ENCODE measurements at regions not wholly inside any gene's neighbourhood (a gene's known extent, or its start where the extent isn't known, plus 50 kb on each side); places are given as distances from the start of the nearest gene placed in this dataset.

GRCh38 chr10:36198322-36198721 is 556.2 kb upstream of the FZD8 start:
- no peaks in the 10 kb centered on the region for H3K27me3 ChIP-seq (ENCODE audit: insufficient read depth, low read length)
- no peak overlapping the region for H3K4me3 ChIP-seq (replicated peaks in 1 of 2; ENCODE audit: low read depth in 1 of 2, low read length in 2 of 2)
- H3K9me2 ChIP-seq (ENCODE audit: insufficient read depth), result no peaks in the 10 kb centered on the region
- ChIA-PET CTCF (no interaction called here), RAD21 (ENCODE audit: low non-redundant PET in 1 of 2, low total read pairs in 2 of 2, uncharacterized antibody in 2 of 2, unreplicated experiment in 2 of 2) (no interaction called here), POLR2A (no interaction called here)
- no peak for DNase-seq (ENCODE audit: low read depth, low spot score)
- H3K36me3 ChIP-seq (ENCODE audit: control insufficient read depth in 1 of 2, insufficient read depth in 2 of 2, low read length in 2 of 2), result no peaks in the 10 kb centered on the region
- no peak for TF ChIP-seq TCF7L2 (IDR thresholded peaks at IDR 0.05; ENCODE audit: borderline replicate concordance, extremely low read depth, insufficient read depth, insufficient read length)
- TF ChIP-seq SRF (IDR thresholded peaks at IDR 0.05; ENCODE audit: low read depth), result no peak
- no peak for TF ChIP-seq RAD21 (IDR thresholded peaks at IDR 0.05; ENCODE audit: low read depth)
- no peak for TF ChIP-seq CTCF (IDR thresholded peaks at IDR 0.05 in 2 of 3, conservative IDR thresholded peaks at IDR 0.05 in 1 of 3; ENCODE audit: borderline replicate concordance in 1 of 3, insufficient read depth in 1 of 3, low read depth in 2 of 3, low read length in 2 of 3)
- TF ChIP-seq ZNF274 (IDR thresholded peaks at IDR 0.05; ENCODE audit: low read depth, low read length), result no peak
- TF ChIP-seq ATF3 (IDR thresholded peaks at IDR 0.05), result no peak
- TF ChIP-seq SIN3A (IDR thresholded peaks at IDR 0.05; ENCODE audit: low read depth), result no peak
- TF ChIP-seq POLR2AphosphoS5 (IDR thresholded peaks at IDR 0.05; ENCODE audit: low read depth, low read length), result no peak
- TF ChIP-seq SP1 (IDR thresholded peaks at IDR 0.05; ENCODE audit: low read depth), result no peak
- intact Hi-C loops (cut with micrococcal nuclease), result no loop called here
- ATAC-seq, result no peak
- H3K4me2 ChIP-seq (ENCODE audit: low read length), result no peak overlapping the region
- H3K27ac ChIP-seq (ENCODE audit: low read depth, low read length), result no peak overlapping the region
- H3K9ac ChIP-seq (ENCODE audit: low read length), result no peak overlapping the region
- BruUV-seq (replicated peaks), result no TSS peak
- peaks cover 7% of the 10 kb centered on the region in 2 experiments; a peak in 2 of 4 replicates for H3K9me3 ChIP-seq (ENCODE audit: control insufficient read depth in 1 of 2, insufficient read depth in 1 of 2, low read depth in 1 of 2, low read length in 2 of 2)
- H4K20me1 ChIP-seq (ENCODE audit: insufficient read depth), result no peaks in the 10 kb centered on the region
- H3K4me1 ChIP-seq (ENCODE audit: control insufficient read depth in 1 of 2, insufficient read depth in 2 of 2, low read length in 2 of 2), result no peaks in the 10 kb centered on the region
- no peak overlapping the region for H2AFZ ChIP-seq (ENCODE audit: low read depth, low read length, poor library complexity, severe bottlenecking)
- no peaks in the 10 kb centered on the region for H3K79me2 ChIP-seq (ENCODE audit: insufficient read depth, low read length)
